A549 (cell line): ENCODE measurements at regions not wholly inside any gene's neighbourhood (a gene's known extent, or its start where the extent isn't known, plus 50 kb on each side); places are given as distances from the start of the nearest gene placed in this dataset.

Experiments
- BHLHE40 ChIP-seq: IDR thresholded peaks from 2 replicates; pipeline ENCODE4 v1.6.1; 2012; ENCODE audit warnings: low read depth, low read length, inconsistent platforms
- CHD4 ChIP-seq: fragments of 200-600 bp; sonication (generic); IDR thresholded peaks from 2 replicates; pipeline ENCODE4 v1.6.1; 2016; ENCODE audit warnings: antibody characterized with exemption, mild to moderate bottlenecking, borderline replicate concordance
- CTCF ChIP-seq: fragments of >200 bp; sonication (Bioruptor Twin); formaldehyde crosslinking; IDR thresholded peaks from 3 replicates; pipeline ENCODE4 v1.5.1; 2016
- EHMT2 ChIP-seq: fragments of 200-600 bp; sonication (generic); IDR thresholded peaks from 2 replicates; pipeline ENCODE4 v1.6.1; 2016; ENCODE audit warnings: antibody characterized with exemption, low read depth, mild to moderate bottlenecking, moderate library complexity
- EP300 ChIP-seq, 2 experiments: fragments of >200 bp; sonication (Bioruptor Twin); formaldehyde crosslinking; IDR thresholded peaks; 2 replicates in 1 of 2; 3 replicates in 1 of 2; pipeline ENCODE4 v1.6.1; 2016 to 2017
- JUN ChIP-seq, 2 experiments: fragments of >200 bp; sonication (Bioruptor Twin); formaldehyde crosslinking; IDR thresholded peaks; 2 replicates in 1 of 2; 3 replicates in 1 of 2; pipeline ENCODE4 v1.6.1; 2016 to 2017
- MYC ChIP-seq: IDR thresholded peaks from 2 replicates; pipeline ENCODE4 v1.6.1; 2012; ENCODE audit warnings: mild to moderate bottlenecking, inconsistent platforms, low read length, improper control_type of control experiment, borderline replicate concordance
- POLR2A ChIP-seq: IDR thresholded peaks from 2 replicates; pipeline ENCODE4 v1.6.1; 2012; ENCODE audit warnings: mild to moderate bottlenecking, low read length
- REST ChIP-seq: fragments of 200-600 bp; sonication (generic); IDR thresholded peaks from 2 replicates; pipeline ENCODE4 v1.6.1; 2016; ENCODE audit warnings: antibody characterized with exemption, mild to moderate bottlenecking, moderate library complexity
- RFX5 ChIP-seq: fragments of 450-650 bp; IDR thresholded peaks from 2 replicates; pipeline ENCODE4 v1.7.1; 2014; ENCODE audit warnings: antibody characterized with exemption, mild to moderate bottlenecking, moderate library complexity
- SMC3 ChIP-seq: fragments of >200 bp; sonication (Bioruptor Twin); formaldehyde crosslinking; IDR thresholded peaks from 3 replicates; pipeline ENCODE4 v1.6.1; 2018; ENCODE audit warnings: inconsistent platforms
- TP53 ChIP-seq: fragments of 250-450 bp; sonication (Bioruptor Pico); IDR thresholded peaks from 2 replicates; pipeline ENCODE4 v1.5.0; 2021; ENCODE audit warnings: mild to moderate bottlenecking, moderate library complexity
- USF2 ChIP-seq: fragments of 450-650 bp; IDR thresholded peaks from 2 replicates; pipeline ENCODE4 v1.6.1; 2014; ENCODE audit warnings: antibody characterized with exemption

- TF ChIP-seq REST (no peak), SMC3 (no peak), POLR2A (no peak), EHMT2 (no peak), BHLHE40 (no peak), MYC (no peak), RFX5 (no peak), JUN (IDR thresholded peaks at IDR 0.05) (no peak), USF2 (no peak), EP300 (IDR thresholded peaks at IDR 0.05) (no peak), CHD4 (no peak), TP53 (CRISPR knock-in tag) (no peak), CTCF (no peak)
Measured at GRCh38 chr14:49008363-49008762, 577.8 kb downstream of the RPS29 start.
